ENCODE measurements at regions not wholly inside any gene's neighbourhood (a gene's known extent, or its start where the extent isn't known, plus 50 kb on each side); places are given as distances from the start of the nearest gene placed in this dataset.

- no peaks in the 10 kb centered on the region for H3K9me3 ChIP-seq
- no peaks in the 10 kb centered on the region for H3K4me1 ChIP-seq
- no peak overlapping the region for H3K4me3 ChIP-seq
- no peak for ATAC-seq
- no peaks in the 10 kb centered on the region for H3K27me3 ChIP-seq
- no peak for DNase-seq
- intact Hi-C loops (cut with DNase I) = no loop called here
- H3K36me3 ChIP-seq = no peaks in the 10 kb centered on the region
- H3K27ac ChIP-seq = no peak overlapping the region
- TF ChIP-seq CTCF (IDR thresholded peaks at IDR 0.05) = no peak
These were observed 201.1 kb downstream of the TFAP2B start for GRCh38 chr6:51019806-51020205.

DNA sequence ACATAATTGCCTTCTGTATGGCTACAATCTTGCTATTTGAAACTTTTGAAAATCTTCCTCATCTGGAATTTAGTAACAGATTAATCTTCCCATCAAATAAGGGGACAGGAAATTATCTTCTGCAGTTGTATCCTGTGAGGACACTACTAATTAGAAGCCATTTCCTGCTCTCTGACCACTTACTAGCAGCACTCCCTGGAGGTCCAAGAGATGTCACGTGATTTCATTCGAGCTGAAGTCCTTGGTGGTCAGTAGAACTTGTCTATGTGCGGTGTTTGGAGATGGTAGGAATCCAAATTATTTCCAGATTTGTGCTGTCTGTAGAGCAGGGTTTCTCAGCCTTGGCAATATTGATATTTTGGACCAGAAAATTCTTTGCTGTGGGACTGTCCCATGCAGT is 202.5 kb downstream of the TFAP2B start:
- Histone ChIP-seq H3K36me3 (no peaks in the 10 kb centered on the region), H3K27ac (no peak overlapping the region), H3K27me3 (no peaks in the 10 kb centered on the region), H3K4me3 (no peak overlapping the region), H3K9me3 (no peaks in the 10 kb centered on the region), H3K4me1 (no peaks in the 10 kb centered on the region)
- no peak for TF ChIP-seq CTCF (IDR thresholded peaks at IDR 0.05)
- ATAC-seq (no peak), DNase-seq (no peak)
- intact Hi-C loops (cut with DNase I) = no loop called here

DNA sequence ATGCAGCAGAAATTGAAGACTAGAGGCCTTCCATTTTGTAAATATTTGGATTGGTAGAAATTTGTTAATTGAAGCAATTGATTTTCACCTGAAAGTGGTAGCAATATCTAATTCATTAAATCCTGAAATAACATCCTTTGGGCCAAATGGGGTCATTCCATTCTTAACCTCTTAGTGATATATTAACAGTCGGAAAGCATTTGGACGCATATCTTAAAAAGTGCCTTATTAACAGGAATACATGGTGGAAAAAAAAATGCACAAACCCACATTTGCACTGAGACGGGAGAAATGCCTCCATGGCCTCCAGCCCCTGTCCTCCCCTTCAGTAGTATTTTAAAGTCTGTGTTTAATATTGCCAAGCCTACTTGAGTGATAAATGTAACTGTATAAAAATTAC is 205.5 kb downstream of the TFAP2B start:
- H3K27ac ChIP-seq = no peak overlapping the region
- no peak for DNase-seq
- TF ChIP-seq CTCF (IDR thresholded peaks at IDR 0.05) = no peak
- no peak overlapping the region for H3K4me3 ChIP-seq
- no peaks in the 10 kb centered on the region for H3K4me1 ChIP-seq
- H3K9me3 ChIP-seq = no peaks in the 10 kb centered on the region
- H3K27me3 ChIP-seq = no peaks in the 10 kb centered on the region
- intact Hi-C loops (cut with DNase I) = no loop called here
- ATAC-seq = no peak
- no peaks in the 10 kb centered on the region for H3K36me3 ChIP-seq

- no peak for ATAC-seq
- Histone ChIP-seq H3K9me3 (no peaks in the 10 kb centered on the region), H3K4me1 (no peaks in the 10 kb centered on the region), H3K27ac (no peak overlapping the region), H3K36me3 (no peaks in the 10 kb centered on the region), H3K27me3 (no peaks in the 10 kb centered on the region), H3K4me3 (no peak overlapping the region)
- intact Hi-C loops (cut with DNase I) = no loop called here
- TF ChIP-seq CTCF (IDR thresholded peaks at IDR 0.05) = no peak
- no peak for DNase-seq
These were observed 206.6 kb downstream of the TFAP2B start for GRCh38 chr6:51025082-51025777.

GRCh38 chr6:51027283-51028065 is 208.8 kb downstream of the TFAP2B start:
- no peaks in the 10 kb centered on the region for H3K4me1 ChIP-seq
- no peak for ATAC-seq
- no peak for DNase-seq
- peaks cover 0 to 3% of the 10 kb centered on the region in 2 donors for H3K9me3 ChIP-seq
- H3K27ac ChIP-seq = no peak overlapping the region
- intact Hi-C loops (cut with DNase I) = no loop called here
- no peaks in the 10 kb centered on the region for H3K27me3 ChIP-seq
- no peak for TF ChIP-seq CTCF (IDR thresholded peaks at IDR 0.05)
- no peaks in the 10 kb centered on the region for H3K36me3 ChIP-seq
- no peak overlapping the region for H3K4me3 ChIP-seq

Measured in left lung (tissue), 4 donors.